ENCODE measurements at regions not wholly inside any gene's neighbourhood (a gene's known extent, or its start where the extent isn't known, plus 50 kb on each side); places are given as distances from the start of the nearest gene placed in this dataset.

DNA sequence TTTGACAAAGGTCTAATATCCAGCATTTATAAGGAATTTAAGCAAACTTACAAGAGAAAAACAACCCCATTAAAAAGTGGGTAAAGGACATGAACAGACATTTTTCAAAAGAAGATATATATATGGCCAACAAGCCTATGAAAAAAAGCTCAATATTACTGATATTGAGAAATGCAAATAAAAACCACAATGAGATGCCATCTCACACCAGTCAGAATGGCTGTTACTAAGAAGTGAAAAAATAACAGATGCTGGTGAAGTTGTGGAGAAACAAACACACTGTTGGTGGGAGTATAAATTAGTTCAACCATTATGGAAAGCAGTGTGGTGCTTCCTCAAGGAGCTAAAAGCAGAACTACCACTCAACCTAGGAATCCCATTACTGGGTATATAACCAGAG, 91.6 kb upstream of the EFHC2 start:
- H3K27me3 Mint-ChIP-seq, result peaks cover 0 to 1% of the 10 kb centered on the region in 2 donors
- H3K9me3 Mint-ChIP-seq, result peaks cover 0 to 4% (median 0%) of the 10 kb centered on the region in 8 donors
- H3K36me3 ChIP-seq (ENCODE audit: insufficient read depth, low read length), result no peaks in the 10 kb centered on the region
- H3K4me3 ChIP-seq (ENCODE audit: low read length in 2 of 2), result no peak overlapping the region
- intact Hi-C loops (cut with micrococcal nuclease), result no loop called here
- no peaks in the 10 kb centered on the region for H3K9me3 ChIP-seq (ENCODE audit: control insufficient read depth in 1 of 2, low read length in 2 of 2)
- no peak overlapping the region for H3K27ac ChIP-seq (ENCODE audit: low read depth, low read length)
- H3K4me1 ChIP-seq (ENCODE audit: insufficient read depth, low read length), result no peaks in the 10 kb centered on the region
- H3K4me1 Mint-ChIP-seq, result no peaks in the 10 kb centered on the region
- no peak overlapping the region for H3K27ac Mint-ChIP-seq
- no peak overlapping the region for H3K4me3 Mint-ChIP-seq
- H3K27me3 ChIP-seq (ENCODE audit: insufficient read depth, low read length), result no peaks in the 10 kb centered on the region
- DNase-seq, result no peak
- CTCF ChIA-PET (ENCODE audit: partially characterized antibody), result interaction anchor here (1.6 kb wide), 1 partner anchor 18 kb away, joined by 5 read pairs; no protein-coding TSS in a partner anchor
- no peaks in the 10 kb centered on the region for H3K36me3 Mint-ChIP-seq
- POLR2A ChIA-PET (ENCODE audit: partially characterized antibody), result no interaction called here

DNA sequence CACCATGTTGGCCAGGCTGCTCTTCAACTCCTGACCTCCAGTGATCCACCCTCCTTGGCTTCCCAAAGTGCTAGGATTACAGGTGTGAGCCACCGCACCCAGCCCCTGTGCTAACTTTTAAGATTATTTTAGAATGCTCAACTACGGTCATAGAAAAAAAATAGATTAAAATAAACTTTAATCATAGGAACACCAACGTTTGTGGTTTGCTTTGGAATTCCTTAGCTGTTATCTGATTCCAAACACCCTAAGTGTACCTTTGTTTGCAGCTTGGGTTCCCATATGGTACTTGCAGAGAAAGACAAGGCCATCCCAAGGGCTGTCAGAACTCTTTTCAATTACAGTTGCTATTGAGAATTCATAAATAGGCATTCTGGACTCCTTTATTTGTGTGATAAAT, 90.1 kb upstream of the EFHC2 start:
- Mint-ChIP-seq H3K4me3 (no peak overlapping the region), H3K27ac (no peak overlapping the region), H3K27me3 (peaks cover 1 to 4% of the 10 kb centered on the region in 2 donors), H3K4me1 (no peaks in the 10 kb centered on the region), H3K9me3 (peaks cover 0 to 4% (median 0%) of the 10 kb centered on the region in 8 donors), H3K36me3 (no peaks in the 10 kb centered on the region)
- no peak overlapping the region for H3K27ac ChIP-seq (ENCODE audit: low read depth, low read length)
- H3K27me3 ChIP-seq (ENCODE audit: insufficient read depth, low read length), result no peaks in the 10 kb centered on the region
- H3K9me3 ChIP-seq (ENCODE audit: control insufficient read depth in 1 of 2, low read length in 2 of 2), result no peaks in the 10 kb centered on the region
- intact Hi-C loops (cut with micrococcal nuclease), result no loop called here
- no peaks in the 10 kb centered on the region for H3K36me3 ChIP-seq (ENCODE audit: insufficient read depth, low read length)
- POLR2A ChIA-PET (ENCODE audit: partially characterized antibody), result no interaction called here
- H3K4me3 ChIP-seq (ENCODE audit: low read length in 2 of 2), result no peak overlapping the region
- no peaks in the 10 kb centered on the region for H3K4me1 ChIP-seq (ENCODE audit: insufficient read depth, low read length)
- DNase-seq, result no peak
- CTCF ChIA-PET (ENCODE audit: partially characterized antibody), result no interaction called here

DNA sequence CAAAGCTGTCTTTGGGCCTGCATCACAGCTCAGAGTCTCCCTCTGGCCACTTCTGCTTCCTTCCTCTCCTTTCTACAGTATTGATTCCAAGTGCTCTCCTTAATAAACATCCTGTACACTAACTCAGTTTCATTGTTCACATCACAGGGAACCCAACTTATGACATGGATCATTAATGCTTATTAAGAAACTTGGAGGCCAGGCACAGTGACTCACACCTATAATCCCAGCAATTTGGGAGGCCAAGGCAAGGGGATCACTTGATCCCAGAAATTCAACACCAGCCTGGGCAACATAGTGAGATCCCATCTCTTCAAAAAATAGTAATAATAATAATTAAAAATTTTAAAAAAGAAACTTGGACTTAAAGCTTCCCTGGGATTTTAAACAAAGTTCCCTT, 89.2 kb upstream of the EFHC2 start:
- H3K27ac Mint-ChIP-seq, result no peak overlapping the region
- DNase-seq, result no peak
- H3K4me1 Mint-ChIP-seq, result no peaks in the 10 kb centered on the region
- peaks cover 0 to 2% (median 0%) of the 10 kb centered on the region in 8 donors for H3K9me3 Mint-ChIP-seq
- Histone ChIP-seq H3K27ac (ENCODE audit: low read depth, low read length) (no peak overlapping the region), H3K27me3 (ENCODE audit: insufficient read depth, low read length) (no peaks in the 10 kb centered on the region), H3K4me1 (ENCODE audit: insufficient read depth, low read length) (no peaks in the 10 kb centered on the region), H3K4me3 (ENCODE audit: low read length in 2 of 2) (no peak overlapping the region), H3K9me3 (ENCODE audit: control insufficient read depth in 1 of 2, low read length in 2 of 2) (no peaks in the 10 kb centered on the region), H3K36me3 (ENCODE audit: insufficient read depth, low read length) (no peaks in the 10 kb centered on the region)
- no peak overlapping the region for H3K4me3 Mint-ChIP-seq
- POLR2A ChIA-PET (ENCODE audit: partially characterized antibody), result no interaction called here
- intact Hi-C loops (cut with micrococcal nuclease), result no loop called here
- CTCF ChIA-PET (ENCODE audit: partially characterized antibody), result no interaction called here
- H3K27me3 Mint-ChIP-seq, result peaks cover 0 to 4% of the 10 kb centered on the region in 2 donors
- H3K36me3 Mint-ChIP-seq, result no peaks in the 10 kb centered on the region

DNA sequence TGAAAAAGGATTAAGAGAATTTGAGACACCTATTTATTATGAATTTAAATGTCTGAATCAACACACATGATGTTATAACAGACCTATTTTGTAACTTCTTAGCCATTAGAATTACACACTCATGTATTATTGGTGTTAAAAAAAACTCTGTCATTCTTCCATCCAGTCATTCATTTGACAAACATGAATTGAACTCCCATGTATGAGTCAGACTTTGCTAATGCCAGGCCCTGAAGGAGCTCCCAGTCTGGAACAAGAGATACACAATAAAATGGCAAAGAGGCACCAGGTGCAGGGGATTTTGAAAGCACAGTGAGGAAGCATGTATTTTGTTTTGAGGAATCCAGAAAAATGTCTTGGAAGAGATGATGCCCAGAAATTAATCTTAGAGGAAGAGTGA, 87.7 kb upstream of the EFHC2 start:
- Mint-ChIP-seq H3K27ac (no peak overlapping the region), H3K9me3 (peaks cover 0 to 2% (median 0%) of the 10 kb centered on the region in 8 donors), H3K4me1 (no peaks in the 10 kb centered on the region), H3K27me3 (peaks cover 0 to 4% of the 10 kb centered on the region in 2 donors), H3K4me3 (no peak overlapping the region), H3K36me3 (no peaks in the 10 kb centered on the region)
- Histone ChIP-seq H3K9me3 (ENCODE audit: control insufficient read depth in 1 of 2, low read length in 2 of 2) (no peaks in the 10 kb centered on the region), H3K36me3 (ENCODE audit: insufficient read depth, low read length) (no peaks in the 10 kb centered on the region), H3K4me1 (ENCODE audit: insufficient read depth, low read length) (no peaks in the 10 kb centered on the region), H3K4me3 (ENCODE audit: low read length in 2 of 2) (no peak overlapping the region), H3K27me3 (ENCODE audit: insufficient read depth, low read length) (no peaks in the 10 kb centered on the region), H3K27ac (ENCODE audit: low read depth, low read length) (no peak overlapping the region)
- ChIA-PET POLR2A (ENCODE audit: partially characterized antibody) (no interaction called here), CTCF (ENCODE audit: partially characterized antibody) (no interaction called here)
- intact Hi-C loops (cut with micrococcal nuclease), result no loop called here
- DNase-seq, result no peak

DNA sequence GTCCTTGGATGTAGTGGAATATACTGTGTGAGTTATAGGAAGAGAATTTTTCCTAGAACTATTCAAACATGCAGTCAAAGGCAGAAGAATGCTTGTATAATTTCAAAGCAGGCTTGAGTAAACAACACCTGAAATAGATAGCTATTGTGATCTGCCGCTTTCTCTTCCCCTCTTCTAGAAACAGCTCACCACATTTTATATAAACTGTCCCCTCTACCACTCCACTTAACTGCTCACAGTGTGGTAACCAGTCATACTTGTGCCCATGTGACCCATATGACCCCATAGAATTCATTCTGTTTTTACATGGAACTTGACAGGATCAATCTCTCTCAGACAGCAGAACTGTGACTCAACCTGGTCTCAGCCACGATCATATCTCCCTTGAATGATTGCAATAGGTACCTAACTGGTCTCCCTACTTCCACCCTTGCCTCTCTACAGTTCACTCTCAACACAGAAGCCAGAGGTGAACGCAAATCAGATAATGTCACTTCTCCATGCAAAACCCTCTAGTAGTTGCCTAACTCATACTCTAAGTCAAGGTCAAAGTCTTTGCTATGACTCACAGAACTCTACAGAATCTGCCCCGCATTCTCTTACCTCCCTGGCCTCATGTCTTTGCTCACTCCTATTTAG, 85.6 kb upstream of the EFHC2 start:
- Histone ChIP-seq H3K4me1 (ENCODE audit: insufficient read depth, low read length) (no peaks in the 10 kb centered on the region), H3K27me3 (ENCODE audit: insufficient read depth, low read length) (no peaks in the 10 kb centered on the region), H3K27ac (ENCODE audit: low read depth, low read length) (no peak overlapping the region), H3K36me3 (ENCODE audit: insufficient read depth, low read length) (no peaks in the 10 kb centered on the region), H3K9me3 (ENCODE audit: control insufficient read depth in 1 of 2, low read length in 2 of 2) (no peaks in the 10 kb centered on the region), H3K4me3 (ENCODE audit: low read length in 2 of 2) (no peak overlapping the region)
- no peak overlapping the region for H3K4me3 Mint-ChIP-seq
- ChIA-PET POLR2A (ENCODE audit: partially characterized antibody) (no interaction called here), CTCF (ENCODE audit: partially characterized antibody) (no interaction called here)
- no peak for DNase-seq
- intact Hi-C loops (cut with micrococcal nuclease), result no loop called here
- H3K27ac Mint-ChIP-seq, result no peak overlapping the region
- H3K36me3 Mint-ChIP-seq, result no peaks in the 10 kb centered on the region
- H3K4me1 Mint-ChIP-seq, result no peaks in the 10 kb centered on the region
- H3K27me3 Mint-ChIP-seq, result peaks cover 0 to 4% of the 10 kb centered on the region in 2 donors
- H3K9me3 Mint-ChIP-seq, result peaks cover 0 to 2% (median 0%) of the 10 kb centered on the region in 8 donors

DNA sequence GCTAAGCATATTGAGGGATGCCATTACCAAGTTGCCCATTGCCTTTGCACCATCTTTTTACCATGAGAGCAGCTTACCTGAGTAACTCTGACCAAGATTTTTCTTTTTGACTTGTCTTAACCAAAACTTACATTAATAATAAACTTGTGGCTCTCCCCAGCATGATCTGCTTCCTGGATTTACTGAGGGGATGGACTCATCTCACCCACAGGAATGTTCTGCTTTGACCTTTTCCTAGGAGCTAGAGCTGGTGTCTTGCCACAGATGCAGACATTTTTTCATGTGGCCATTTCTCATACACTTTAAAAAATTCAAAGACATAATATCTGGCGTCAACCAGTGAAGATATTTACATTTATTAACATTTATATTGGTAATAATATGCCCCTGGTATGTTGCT, 79.2 kb upstream of the EFHC2 start:
- ChIA-PET POLR2A (ENCODE audit: partially characterized antibody) (no interaction called here), CTCF (ENCODE audit: partially characterized antibody) (no interaction called here)
- intact Hi-C loops (cut with micrococcal nuclease), result no loop called here
- Histone ChIP-seq H3K9me3 (ENCODE audit: control insufficient read depth in 1 of 2, low read length in 2 of 2) (no peaks in the 10 kb centered on the region), H3K4me3 (ENCODE audit: low read length in 2 of 2) (no peak overlapping the region), H3K27ac (ENCODE audit: low read depth, low read length) (no peak overlapping the region), H3K36me3 (ENCODE audit: insufficient read depth, low read length) (no peaks in the 10 kb centered on the region), H3K27me3 (ENCODE audit: insufficient read depth, low read length) (no peaks in the 10 kb centered on the region), H3K4me1 (ENCODE audit: insufficient read depth, low read length) (no peaks in the 10 kb centered on the region)
- H3K27ac Mint-ChIP-seq, result no peak overlapping the region
- H3K4me3 Mint-ChIP-seq, result no peak overlapping the region
- H3K36me3 Mint-ChIP-seq, result no peaks in the 10 kb centered on the region
- DNase-seq, result no peak
- peaks cover 0 to 2% of the 10 kb centered on the region in 2 donors for H3K27me3 Mint-ChIP-seq
- no peaks in the 10 kb centered on the region for H3K9me3 Mint-ChIP-seq
- H3K4me1 Mint-ChIP-seq, result no peaks in the 10 kb centered on the region

DNA sequence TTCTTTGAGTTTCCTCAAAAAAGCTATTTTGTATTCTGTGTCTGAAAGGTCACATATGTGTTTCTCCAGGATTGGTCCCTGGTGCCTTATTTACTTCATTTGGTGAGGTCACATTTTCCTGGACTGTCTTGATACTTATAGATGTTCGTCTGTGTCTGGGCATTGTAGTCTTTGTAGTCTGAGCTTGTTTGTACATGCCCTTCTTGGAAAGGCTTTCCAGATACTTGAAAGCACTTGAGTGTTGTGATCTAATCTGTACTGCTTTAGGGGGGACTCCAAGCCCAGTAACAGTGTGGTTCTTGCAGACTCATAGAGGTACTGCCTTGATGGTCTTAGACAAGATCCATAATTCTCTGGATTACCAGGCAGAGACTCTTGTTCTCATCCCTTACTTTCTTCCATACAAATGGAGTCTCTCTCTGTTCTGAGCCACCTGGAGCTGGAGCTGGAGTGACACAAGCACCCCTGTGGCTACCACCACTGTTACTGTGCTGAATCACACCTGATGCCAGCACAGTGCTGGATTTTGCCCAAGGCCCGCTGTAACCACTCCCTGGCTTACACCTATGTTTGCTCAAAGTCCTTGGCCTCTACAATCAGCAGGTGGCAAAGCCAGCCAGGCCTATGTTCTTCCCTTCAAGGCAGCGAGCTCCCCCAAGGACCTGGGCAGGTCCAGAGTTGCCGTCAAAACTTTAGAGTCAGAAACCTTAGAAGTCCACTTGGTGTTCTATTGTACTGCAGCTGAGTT, 72.3 kb upstream of the EFHC2 start:
- H3K27ac ChIP-seq (ENCODE audit: low read depth, low read length), result no peak overlapping the region
- Mint-ChIP-seq H3K27ac (no peak overlapping the region), H3K27me3 (peaks cover 0 to 3% of the 10 kb centered on the region in 2 donors), H3K9me3 (peaks cover 0 to 4% (median 0%) of the 10 kb centered on the region in 8 donors), H3K36me3 (peaks cover 0 to 2% of the 10 kb centered on the region in 2 donors), H3K4me1 (no peaks in the 10 kb centered on the region), H3K4me3 (no peak overlapping the region)
- no peaks in the 10 kb centered on the region for H3K4me1 ChIP-seq (ENCODE audit: insufficient read depth, low read length)
- DNase-seq, result no peak
- CTCF ChIA-PET (ENCODE audit: partially characterized antibody), result no interaction called here
- POLR2A ChIA-PET (ENCODE audit: partially characterized antibody), result no interaction called here
- H3K36me3 ChIP-seq (ENCODE audit: insufficient read depth, low read length), result no peaks in the 10 kb centered on the region
- no peaks in the 10 kb centered on the region for H3K27me3 ChIP-seq (ENCODE audit: insufficient read depth, low read length)
- no peaks in the 10 kb centered on the region for H3K9me3 ChIP-seq (ENCODE audit: control insufficient read depth in 1 of 2, low read length in 2 of 2)
- intact Hi-C loops (cut with micrococcal nuclease), result no loop called here
- no peak overlapping the region for H3K4me3 ChIP-seq (ENCODE audit: low read length in 2 of 2)

Data from CD4-positive, alpha-beta memory T cell (primary cell).